SK-N-SH treated with all-trans-retinoic acid at 6 μM for 48 hours (cell line): ENCODE measurements at regions not wholly inside any gene's neighbourhood (a gene's known extent, or its start where the extent isn't known, plus 50 kb on each side); places are given as distances from the start of the nearest gene placed in this dataset.

ENCODE experiments used
- ESRRG ChIP-seq: fragments of 250-450 bp; sonication (Bioruptor Pico); IDR thresholded peaks from 2 replicates; pipeline ENCODE4 v1.6.1; 2021; ENCODE audit warnings: mild to moderate bottlenecking
- OSR1 ChIP-seq: fragments of 250-450 bp; sonication (Bioruptor Pico); IDR thresholded peaks from 2 replicates; pipeline ENCODE4 v1.8.0; 2022; ENCODE audit warnings: moderate library complexity, mild to moderate bottlenecking, inconsistent platforms
- PPARA ChIP-seq: fragments of 250-450 bp; sonication (Bioruptor Pico); IDR thresholded peaks from 2 replicates; pipeline ENCODE4 v1.5.0; 2020; ENCODE audit warnings: mild to moderate bottlenecking, borderline replicate concordance
- TF ChIP-seq, protein P1 (sequence below): fragments of 250-450 bp; sonication (Bioruptor Pico); IDR thresholded peaks from 2 replicates; pipeline ENCODE4 v1.8.0; 2020; ENCODE audit warnings: mild to moderate bottlenecking, moderate library complexity, borderline replicate concordance

DNA sequence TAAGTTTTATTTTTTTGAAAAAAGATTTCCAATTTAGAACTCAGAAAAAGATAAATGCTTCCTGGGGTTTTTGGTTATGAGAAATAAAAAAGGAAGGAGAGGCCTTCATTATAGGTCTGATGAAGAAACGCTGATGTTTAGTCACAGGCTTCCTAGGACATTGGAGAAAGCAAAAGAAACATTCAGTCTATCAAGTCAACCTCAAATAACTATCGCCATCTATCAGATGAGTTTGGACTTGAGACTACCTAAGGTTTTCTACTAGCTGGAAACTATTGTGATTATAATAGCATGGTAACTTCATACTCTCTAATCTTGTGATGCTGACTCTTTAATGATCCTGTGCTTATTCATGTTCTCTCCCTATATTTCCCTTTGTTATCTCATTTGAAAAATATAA, 171.3 kb downstream of the TPBG start:
- no peak for TF ChIP-seq PPARA (CRISPR knock-in tag)
- no peak for TF ChIP-seq OSR1 (CRISPR knock-in tag)
- no peak for TF ChIP-seq ESRRG (CRISPR knock-in tag)
- TF ChIP-seq, protein P1, sequence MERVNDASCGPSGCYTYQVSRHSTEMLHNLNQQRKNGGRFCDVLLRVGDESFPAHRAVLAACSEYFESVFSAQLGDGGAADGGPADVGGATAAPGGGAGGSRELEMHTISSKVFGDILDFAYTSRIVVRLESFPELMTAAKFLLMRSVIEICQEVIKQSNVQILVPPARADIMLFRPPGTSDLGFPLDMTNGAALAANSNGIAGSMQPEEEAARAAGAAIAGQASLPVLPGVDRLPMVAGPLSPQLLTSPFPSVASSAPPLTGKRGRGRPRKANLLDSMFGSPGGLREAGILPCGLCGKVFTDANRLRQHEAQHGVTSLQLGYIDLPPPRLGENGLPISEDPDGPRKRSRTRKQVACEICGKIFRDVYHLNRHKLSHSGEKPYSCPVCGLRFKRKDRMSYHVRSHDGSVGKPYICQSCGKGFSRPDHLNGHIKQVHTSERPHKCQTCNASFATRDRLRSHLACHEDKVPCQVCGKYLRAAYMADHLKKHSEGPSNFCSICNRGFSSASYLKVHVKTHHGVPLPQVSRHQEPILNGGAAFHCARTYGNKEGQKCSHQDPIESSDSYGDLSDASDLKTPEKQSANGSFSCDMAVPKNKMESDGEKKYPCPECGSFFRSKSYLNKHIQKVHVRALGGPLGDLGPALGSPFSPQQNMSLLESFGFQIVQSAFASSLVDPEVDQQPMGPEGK (CRISPR knock-in tag): no peak
